Progenitor cell of endocrine pancreas (in vitro differentiated cells): ENCODE measurements at regions not wholly inside any gene's neighbourhood (a gene's known extent, or its start where the extent isn't known, plus 50 kb on each side); places are given as distances from the start of the nearest gene placed in this dataset.

Source experiments
- DNase-seq: peaks from one replicate; pipeline ENCODE4 v3.0.0; 2021; ENCODE audit warnings: low spot score; ENCODE audit not compliant: unreplicated experiment
- H3K27ac Mint-ChIP-seq: 2 replicates; pipeline ENCODE4 v1.8.0; 2021; ENCODE audit warnings: mild to moderate bottlenecking, moderate library complexity, mixed read lengths
- H3K27me3 Mint-ChIP-seq: 2 replicates; pipeline ENCODE4 v1.8.0; 2021; ENCODE audit warnings: mixed read lengths
- H3K36me3 Mint-ChIP-seq: 2 replicates; pipeline ENCODE4 v1.8.0; 2022; ENCODE audit warnings: mixed read lengths; ENCODE audit not compliant: insufficient read depth
- H3K4me1 Mint-ChIP-seq: 2 replicates; pipeline ENCODE4 v1.8.0; 2021; ENCODE audit warnings: low read depth, mixed read lengths
- H3K4me3 Mint-ChIP-seq: 2 replicates; pipeline ENCODE4 v1.8.0; 2021; ENCODE audit warnings: low read depth, mild to moderate bottlenecking, moderate library complexity, mixed read lengths
- H3K9me3 Mint-ChIP-seq: 2 replicates; pipeline ENCODE4 v1.8.0; 2021; ENCODE audit warnings: low read depth, mixed read lengths
- CTCF ChIP-seq: fragments of 200-600 bp; sonication (generic); IDR thresholded peaks from one replicate; pipeline ENCODE4 v1.5.0; 2021; ENCODE audit warnings: antibody characterized with exemption, mild to moderate bottlenecking; ENCODE audit not compliant: unreplicated experiment

GRCh38 chrX:13899607-13900006, 82.7 kb upstream of the GPM6B start:
- Mint-ChIP-seq H3K4me1 (peaks cover 2% of the 10 kb centered on the region), H3K27me3 (no peaks in the 10 kb centered on the region), H3K36me3 (no peaks in the 10 kb centered on the region), H3K27ac (no peak overlapping the region), H3K4me3 (no peak overlapping the region), H3K9me3 (peaks cover 18% of the 10 kb centered on the region)
- no peak for DNase-seq
- no peak for TF ChIP-seq CTCF

DNA sequence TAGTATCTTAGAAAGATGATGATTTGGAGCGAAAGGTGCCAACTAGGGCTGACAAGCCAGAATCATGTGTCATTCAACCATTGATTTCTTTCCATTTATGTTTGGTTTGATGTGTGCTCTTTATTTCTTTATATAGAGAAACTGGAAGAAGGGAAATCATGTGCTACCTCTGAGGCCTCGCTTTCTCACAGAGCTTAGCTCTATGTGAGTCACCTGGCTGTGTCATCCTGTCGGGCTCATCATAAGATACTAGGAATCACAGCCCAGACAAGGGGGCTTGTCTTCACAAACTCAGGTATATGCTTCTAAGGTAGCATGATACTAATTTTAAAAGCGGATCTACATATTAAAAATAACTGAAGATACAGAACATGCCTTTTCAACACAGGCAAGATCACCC, 81.7 kb upstream of the GPM6B start:
- Mint-ChIP-seq H3K4me3 (no peak overlapping the region), H3K36me3 (no peaks in the 10 kb centered on the region), H3K9me3 (peaks cover 18% of the 10 kb centered on the region), H3K27ac (no peak overlapping the region), H3K27me3 (no peaks in the 10 kb centered on the region), H3K4me1 (peaks cover 2% of the 10 kb centered on the region)
- TF ChIP-seq CTCF, result no peak
- DNase-seq, result no peak

GRCh38 chrX:13898083-13898482, 81.2 kb upstream of the GPM6B start:
- no peak for DNase-seq
- Mint-ChIP-seq H3K9me3 (peaks cover 12% of the 10 kb centered on the region), H3K27ac (no peak overlapping the region), H3K36me3 (no peaks in the 10 kb centered on the region), H3K4me3 (no peak overlapping the region), H3K4me1 (peaks cover 2% of the 10 kb centered on the region), H3K27me3 (no peaks in the 10 kb centered on the region)
- no peak for TF ChIP-seq CTCF

DNA sequence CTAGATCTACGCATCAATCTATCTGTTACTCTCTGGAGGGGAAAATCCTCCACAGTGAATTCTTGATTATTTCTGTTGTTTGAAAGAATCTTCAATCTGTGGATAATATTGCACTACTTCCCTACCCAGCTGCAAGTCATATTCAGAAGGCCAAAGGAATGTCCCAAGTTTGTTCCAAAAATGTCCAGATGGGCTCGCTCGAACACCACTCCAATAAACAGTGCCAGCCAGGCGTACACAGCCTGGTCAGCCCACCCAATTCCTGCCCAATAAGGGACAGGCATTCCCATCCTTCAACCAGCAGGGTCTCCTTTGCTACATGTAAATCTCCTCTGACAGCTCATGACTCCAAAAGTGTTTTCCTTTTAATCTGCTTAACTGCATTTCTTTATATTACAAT, 80.7 kb upstream of the GPM6B start:
- Mint-ChIP-seq H3K9me3 (peaks cover 9% of the 10 kb centered on the region), H3K27me3 (no peaks in the 10 kb centered on the region), H3K36me3 (no peaks in the 10 kb centered on the region), H3K27ac (no peak overlapping the region), H3K4me3 (no peak overlapping the region), H3K4me1 (peaks cover 2% of the 10 kb centered on the region)
- no peak for TF ChIP-seq CTCF
- DNase-seq, result no peak

DNA sequence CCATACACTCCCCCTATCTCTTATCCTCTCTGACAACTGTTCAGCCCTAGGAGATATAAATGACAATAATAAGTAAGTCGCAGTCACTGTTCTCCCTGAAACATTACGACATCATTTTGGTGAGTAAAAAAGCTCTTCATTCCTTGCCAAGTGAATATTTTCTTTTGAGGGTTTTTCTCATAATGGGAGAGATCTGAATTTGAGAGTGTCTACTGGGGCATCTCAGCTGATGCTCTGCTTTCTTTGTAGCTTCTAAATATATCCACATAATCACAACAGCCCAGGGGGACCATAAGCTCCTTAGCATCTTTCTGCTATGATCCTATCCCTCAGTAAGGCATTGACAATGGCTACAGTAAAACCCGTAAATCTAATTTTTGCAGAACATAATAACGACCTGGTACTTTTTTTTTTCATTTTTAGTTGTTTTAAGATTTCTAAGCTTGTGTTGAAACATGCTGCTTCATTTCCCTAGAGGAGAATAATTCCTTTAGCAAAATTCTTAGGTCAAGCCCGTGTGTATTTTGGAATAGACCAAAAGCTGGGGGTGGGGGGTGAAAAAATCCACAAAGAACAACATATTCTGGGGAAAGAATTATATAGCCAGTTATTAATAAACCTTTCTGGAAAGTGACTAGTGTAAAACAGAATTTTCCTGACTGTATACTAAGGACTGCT, 78.1 kb upstream of the GPM6B start:
- Mint-ChIP-seq H3K27ac (no peak overlapping the region), H3K4me3 (no peak overlapping the region), H3K9me3 (peaks cover 8% of the 10 kb centered on the region), H3K27me3 (no peaks in the 10 kb centered on the region), H3K36me3 (no peaks in the 10 kb centered on the region), H3K4me1 (peaks cover 6% of the 10 kb centered on the region)
- DNase-seq, result no peak
- TF ChIP-seq CTCF, result no peak
